Motor neuron (in vitro differentiated cells): ENCODE measurements at regions not wholly inside any gene's neighbourhood (a gene's known extent, or its start where the extent isn't known, plus 50 kb on each side); places are given as distances from the start of the nearest gene placed in this dataset.

ENCODE experiments used
- ATAC-seq, 8 experiments: fragments of 200-7000 bp; cut with Tn5 transposase; replicated peaks in 6 of 8; 2 replicates each; pipeline ENCODE4 v1.8.0; 2021; ENCODE audit warnings: mild to moderate bottlenecking in 8 of 8, moderate library complexity in 8 of 8
- H3K27ac ChIP-seq, 2 donors: fragments of 250-450 bp; sonication (Bioruptor Pico); 2 replicates each; pipeline ENCODE4 v1.9.0; 2021; ENCODE audit warnings: antibody characterized with exemption in 2 of 2, mild to moderate bottlenecking in 2 of 2, moderate library complexity in 1 of 2
- H3K4me1 ChIP-seq, 2 donors: fragments of 250-450 bp; sonication (Bioruptor Pico); replicated peaks in 1 of 2; 2 replicates each; pipeline ENCODE4 v1.6.1; 2021; ENCODE audit warnings: antibody characterized with exemption in 2 of 2, mild to moderate bottlenecking in 2 of 2, moderate library complexity in 1 of 2
- H3K4me3 ChIP-seq, 5 donors: fragments of 250-450 bp; sonication (Bioruptor Pico); 2 replicates each; pipeline ENCODE4 v1.9.0; 2021; ENCODE audit warnings: antibody characterized with exemption in 5 of 5, mild to moderate bottlenecking in 5 of 5, moderate library complexity in 4 of 5
- WGBS, 10 experiments: fragments of 450-650 bp; shearing (Covaris generic); methylation state at CpG; one replicate each; pipeline ENCODE4 v1.0.0; 2022; 5-methylcytosine and 5-hydroxymethylcytosine counted together
- in situ Hi-C, 9 experiments: fragments of 400-800 bp; cut with MboI; loops; one replicate each; pipeline ENCODE4 v1.15.0; 2021; ENCODE audit warnings: low sequenced_read_pairs in 9 of 9, low pct_unique_long_range_greater_than_20kb in 2 of 9; ENCODE audit not compliant: unreplicated experiment in 9 of 9

DNA sequence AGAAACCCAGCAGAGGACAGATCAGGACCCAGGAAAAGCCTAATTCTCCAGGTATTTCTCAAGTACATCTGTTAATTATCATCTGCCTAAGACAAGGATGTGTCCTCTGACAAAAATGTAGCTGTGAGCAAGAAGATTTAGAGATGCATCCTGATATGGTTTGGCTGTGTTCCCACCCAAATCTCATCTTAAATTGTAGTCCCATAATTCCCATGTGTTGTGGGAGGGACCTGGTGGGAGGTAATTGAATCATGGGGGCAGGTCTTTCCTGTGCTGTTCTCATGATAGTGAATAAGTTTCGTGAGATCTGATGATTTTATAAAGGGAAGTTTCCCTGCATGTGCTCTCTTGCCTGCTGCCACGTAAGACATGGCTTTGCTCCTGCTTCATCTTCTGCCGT, 381.8 kb downstream of the BUD13 start:
- Histone ChIP-seq H3K4me1 (peaks cover 11% of the 10 kb centered on the region in 2 donors), H3K4me3 (no peak overlapping the region), H3K27ac (no peak overlapping the region)
- WGBS, 10 experiments = 0 to 100% (median 89%) methylated on average over 1 to 3 of the region's 3 CpGs; no CpG with 5 or more reads in 3 of the 10 experiments
- no peak for ATAC-seq
- in situ Hi-C loops = no loop called here

DNA sequence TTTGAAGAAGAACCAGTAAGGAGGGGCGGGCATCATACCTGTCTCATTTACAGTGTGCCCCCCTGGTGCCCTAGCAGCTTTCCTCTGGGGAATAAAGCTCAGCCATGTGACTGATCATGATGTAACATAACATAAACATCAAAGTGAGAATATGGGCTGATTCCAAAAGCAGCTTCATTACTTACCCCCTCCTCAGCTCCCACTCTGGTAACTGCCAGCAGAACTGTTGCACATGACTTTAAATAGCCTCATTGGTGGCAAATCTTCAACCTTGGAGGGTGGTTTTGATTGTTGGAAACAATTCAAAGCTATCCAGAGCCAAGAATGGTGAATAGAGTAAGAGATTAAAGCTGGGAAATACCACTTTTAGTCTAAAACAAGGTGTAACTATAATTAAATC, 384.6 kb downstream of the BUD13 start:
- Histone ChIP-seq H3K27ac (peak overlapping the region in 1 of 2 donors; percentile 15), H3K4me1 (peaks cover 27 to 28% of the 10 kb centered on the region in 2 donors), H3K4me3 (no peak overlapping the region)
- 0 to 100% (median 100%) methylated on average over 1 of the region's 1 CpG; no CpG with 5 or more reads in 5 of the 10 experiments for WGBS, 10 experiments
- in situ Hi-C loops = no loop called here
- no peak for ATAC-seq

DNA sequence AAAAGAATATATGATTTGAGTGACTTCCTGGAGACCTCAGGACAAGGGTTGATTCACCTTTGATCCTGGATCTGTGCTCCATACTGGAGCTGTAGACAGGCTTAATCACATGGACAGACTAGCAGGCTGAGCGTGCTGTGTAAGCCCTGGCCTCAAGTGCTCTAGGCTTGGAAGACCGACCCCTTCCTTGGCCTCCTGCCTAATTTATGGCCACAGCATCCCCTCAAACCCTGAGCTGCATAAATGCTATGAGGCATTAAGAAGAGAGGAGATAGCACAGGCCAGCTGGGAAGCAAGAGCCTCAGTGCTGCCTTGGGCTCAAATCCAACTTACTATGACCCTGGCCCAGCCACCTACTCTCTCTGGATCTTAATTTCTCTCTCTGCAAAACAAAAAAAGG, 385.1 kb downstream of the BUD13 start:
- Histone ChIP-seq H3K4me1 (peaks cover 27 to 32% of the 10 kb centered on the region in 2 donors), H3K4me3 (no peak overlapping the region), H3K27ac (peak overlapping the region in 1 of 2 donors; percentile 15)
- no peak for ATAC-seq
- in situ Hi-C loops = no loop called here
- WGBS, 10 experiments = 52 to 100% (median 71%) methylated on average over 1 to 2 of the region's 2 CpGs; no CpG with 5 or more reads in 7 of the 10 experiments

DNA sequence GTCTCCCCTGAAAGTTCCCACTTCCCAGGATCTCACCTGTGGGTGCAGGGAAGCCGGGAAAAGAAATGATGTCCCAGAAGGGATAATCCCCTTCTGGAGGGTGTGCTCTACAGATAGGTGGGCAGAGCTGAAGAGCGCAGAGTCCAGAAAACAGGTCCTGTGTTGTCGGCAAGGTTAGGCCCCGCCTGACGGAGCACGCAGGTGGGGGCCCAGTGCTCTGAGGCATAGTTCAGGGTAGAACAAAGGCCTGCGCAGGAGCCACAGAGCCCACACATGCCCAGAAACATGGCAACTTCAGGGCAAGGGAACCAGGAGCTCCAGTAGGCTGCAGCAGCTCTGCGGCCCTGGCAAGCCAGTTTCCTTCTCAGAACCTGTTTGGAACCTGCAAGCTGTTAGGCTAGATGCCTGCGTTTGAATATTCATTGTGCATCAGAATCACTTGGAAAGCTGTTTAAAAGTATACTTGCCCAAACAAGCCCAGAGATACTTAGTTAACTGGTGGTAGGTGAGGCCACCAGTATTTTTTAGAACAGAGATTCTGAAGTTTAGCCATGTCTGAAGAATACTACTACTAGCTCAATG, 386.6 kb downstream of the BUD13 start:
- H3K27ac ChIP-seq = no peak overlapping the region
- in situ Hi-C loops = no loop called here
- H3K4me1 ChIP-seq = peaks cover 27 to 34% of the 10 kb centered on the region in 2 donors
- H3K4me3 ChIP-seq = no peak overlapping the region
- ATAC-seq = peak in 1 of 8 experiments; percentile 32
- 40 to 100% (median 90%) methylated on average over 1 to 6 of the region's 9 CpGs; no CpG with 5 or more reads in 2 of the 10 experiments for WGBS, 10 experiments

DNA sequence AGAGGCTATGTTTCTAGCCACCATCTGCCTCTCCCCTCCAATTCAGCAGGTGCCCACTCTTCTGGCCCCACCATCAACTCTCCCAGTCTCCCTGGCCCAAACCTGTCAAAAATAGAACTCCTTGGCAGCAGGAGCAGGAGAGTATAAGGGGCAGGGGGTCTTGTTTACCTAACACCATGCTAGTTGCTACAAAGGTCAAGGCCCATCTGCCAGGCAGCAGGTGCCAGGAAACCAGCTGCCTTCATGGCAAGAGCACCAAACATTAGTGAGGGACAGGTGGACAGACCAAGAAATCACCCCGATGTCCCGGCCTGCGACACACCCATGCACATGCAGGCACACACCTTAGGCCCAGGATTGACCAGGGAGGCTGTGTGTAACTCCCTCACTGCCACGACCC, 387.9 kb downstream of the BUD13 start:
- ATAC-seq = no peak
- whole genome bisulfite sequencing, 10 experiments = 40% methylated on average over 2 of the region's 4 CpGs; no CpG with 5 or more reads in 9 of the 10 experiments
- Histone ChIP-seq H3K4me3 (no peak overlapping the region), H3K4me1 (peaks cover 27 to 36% of the 10 kb centered on the region in 2 donors), H3K27ac (peak overlapping the region; percentile 78)
- in situ Hi-C loops = no loop called here

DNA sequence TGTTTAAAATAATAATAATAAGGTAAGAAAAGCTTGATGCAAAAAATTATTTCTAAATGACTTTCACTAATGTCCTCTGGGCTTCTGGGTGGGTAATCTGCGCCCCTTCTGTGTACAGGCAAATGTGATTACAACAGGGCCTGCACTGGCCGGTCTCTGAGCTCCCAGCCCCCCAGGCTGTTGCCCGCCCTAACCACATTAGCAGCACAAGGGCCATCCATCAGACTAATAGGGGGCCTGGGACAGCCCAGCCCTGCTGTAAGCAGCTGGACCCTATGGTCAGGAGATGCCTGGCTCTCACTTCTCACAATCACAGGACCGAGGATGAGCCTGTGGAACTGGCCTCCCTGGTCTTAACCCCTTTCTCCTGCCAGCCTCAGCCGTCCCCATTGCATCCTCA, 388.4 kb downstream of the BUD13 start:
- Histone ChIP-seq H3K4me3 (no peak overlapping the region), H3K27ac (peak overlapping the region; percentile 78), H3K4me1 (peaks cover 31 to 41% of the 10 kb centered on the region in 2 donors)
- 0 to 24% (median 2%) methylated on average over 1 to 4 of the region's 5 CpGs; no CpG with 5 or more reads in 6 of the 10 experiments for WGBS, 10 experiments
- in situ Hi-C loops = no loop called here
- peak in 5 of 8 experiments; percentile 99 to 100 (median 100) for ATAC-seq

DNA sequence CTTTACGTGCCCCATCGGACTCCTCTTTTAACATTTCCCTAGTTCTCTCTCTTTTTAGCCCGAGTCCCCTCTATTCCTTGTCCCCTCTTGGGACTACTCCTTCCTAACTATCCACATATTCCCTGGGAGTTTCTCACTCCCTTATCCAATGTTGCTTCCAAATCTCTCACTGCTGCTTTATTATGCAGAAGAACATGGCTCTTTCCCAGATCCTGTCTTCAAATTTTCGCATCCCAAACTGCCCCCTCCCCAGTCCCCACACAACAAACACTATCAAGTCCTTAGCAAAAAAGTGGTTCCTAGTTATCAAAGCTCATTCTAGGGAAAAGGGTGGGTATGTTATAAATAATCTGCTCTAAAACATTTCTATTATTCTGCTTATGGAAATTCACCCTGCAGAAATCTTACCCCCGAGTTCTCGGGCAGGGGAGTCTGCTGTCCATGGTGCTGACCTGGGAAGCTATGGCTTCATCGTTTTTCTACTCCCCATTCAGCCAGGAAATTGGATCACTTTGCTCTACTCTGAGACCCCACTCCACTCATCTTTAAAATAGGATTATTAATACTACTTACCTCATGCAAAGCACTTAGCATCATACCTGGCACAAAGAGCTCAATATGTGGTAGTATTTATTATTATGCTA, 393.5 kb downstream of the BUD13 start:
- Histone ChIP-seq H3K4me3 (no peak overlapping the region), H3K27ac (no peak overlapping the region), H3K4me1 (peaks cover 20 to 45% of the 10 kb centered on the region in 2 donors)
- peak in 1 of 8 experiments; percentile 25 for ATAC-seq
- in situ Hi-C loops = no loop called here
- 0 to 73% (median 24%) methylated on average over 2 to 7 of the region's 7 CpGs for WGBS, 10 experiments

GRCh38 chr11:116376547-116376946, 396.2 kb downstream of the BUD13 start:
- Histone ChIP-seq H3K4me3 (no peak overlapping the region), H3K4me1 (peaks cover 34 to 62% of the 10 kb centered on the region in 2 donors), H3K27ac (no peak overlapping the region)
- ATAC-seq = no peak
- in situ Hi-C loops = no loop called here
- 0 to 100% (median 71%) methylated on average over 1 of the region's 1 CpG; no CpG with 5 or more reads in 5 of the 10 experiments for WGBS, 10 experiments

GRCh38 chr11:116376054-116376453, 396.7 kb downstream of the BUD13 start:
- 0 to 100% (median 100%) methylated on average over 1 of the region's 1 CpG; no CpG with 5 or more reads in 5 of the 10 experiments for WGBS, 10 experiments
- in situ Hi-C loops = no loop called here
- ATAC-seq = no peak

GRCh38 chr11:116375221-116375620, 397.6 kb downstream of the BUD13 start:
- in situ Hi-C loops = no loop called here
- 0 to 100% (median 100%) methylated on average over 1 of the region's 1 CpG; no CpG with 5 or more reads in 2 of the 10 experiments for WGBS, 10 experiments
- no peak overlapping the region for H3K27ac ChIP-seq
- ATAC-seq = no peak
- peaks cover 45 to 71% of the 10 kb centered on the region in 2 donors for H3K4me1 ChIP-seq
- H3K4me3 ChIP-seq = no peak overlapping the region

More at GRCh38 chr11:116376054-116376453, 396.7 kb downstream of the BUD13 start:
- H3K4me3 ChIP-seq = no peak overlapping the region
- no peak overlapping the region for H3K27ac ChIP-seq
- peaks cover 39 to 63% of the 10 kb centered on the region in 2 donors for H3K4me1 ChIP-seq

GRCh38 chr11:116374085-116374484, 398.7 kb downstream of the BUD13 start:
- H3K27ac ChIP-seq = peak overlapping the region; percentile 43 to 86
- H3K4me3 ChIP-seq = no peak overlapping the region
- H3K4me1 ChIP-seq = peaks cover 44 to 74% of the 10 kb centered on the region in 2 donors
- in situ Hi-C loops = no loop called here
- WGBS, 10 experiments = 80 to 100% methylated on average over 1 of the region's 1 CpG; no CpG with 5 or more reads in 8 of the 10 experiments
- no peak for ATAC-seq

DNA sequence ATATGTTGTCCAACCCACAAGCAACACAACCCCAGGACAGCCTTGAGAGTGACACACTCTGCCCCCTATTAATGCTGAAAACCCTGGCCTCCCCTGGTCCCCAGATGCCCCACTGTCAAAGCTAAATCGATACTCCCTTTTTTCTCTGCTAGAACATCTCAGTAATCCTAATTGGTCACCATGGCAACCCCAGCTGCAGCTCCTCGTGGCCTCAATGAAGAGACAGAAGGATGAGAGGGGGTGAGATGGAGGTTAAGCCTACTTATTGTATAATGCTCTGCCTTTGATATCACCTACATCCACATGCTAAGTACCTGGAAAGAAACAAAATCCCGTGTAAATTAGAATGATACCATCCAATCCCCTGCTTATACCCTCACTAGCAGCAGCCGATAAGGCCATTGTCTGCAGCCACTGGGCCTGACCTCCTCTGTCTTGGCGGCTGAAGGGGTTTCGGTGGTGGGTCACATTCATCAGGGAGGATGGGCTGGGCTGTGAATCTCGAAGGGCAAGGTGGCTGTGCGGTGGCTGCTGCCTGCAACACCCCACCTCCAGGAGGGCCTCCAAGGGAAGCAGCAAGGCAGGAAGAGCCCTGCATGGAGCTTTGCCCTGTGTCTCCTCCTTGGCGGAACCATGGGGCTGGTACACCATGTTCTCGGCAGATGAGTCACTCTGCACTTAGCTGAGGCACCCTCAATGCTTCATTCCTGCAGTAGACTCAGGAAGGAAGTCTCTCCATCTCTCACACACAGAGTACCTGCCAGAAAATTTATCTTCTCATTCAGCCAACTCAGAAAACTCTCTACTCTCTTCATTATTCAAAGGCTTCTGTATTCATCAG, 399.5 kb downstream of the BUD13 start:
- in situ Hi-C loops = no loop called here
- Histone ChIP-seq H3K27ac (peak overlapping the region; percentile 86 to 89), H3K4me3 (no peak overlapping the region), H3K4me1 (peaks cover 47 to 76% of the 10 kb centered on the region in 2 donors)
- 20 to 80% (median 25%) methylated on average over 1 to 5 of the region's 10 CpGs; no CpG with 5 or more reads in 4 of the 10 experiments for WGBS, 10 experiments
- peak in 5 of 8 experiments; percentile 69 to 87 (median 75) for ATAC-seq

DNA sequence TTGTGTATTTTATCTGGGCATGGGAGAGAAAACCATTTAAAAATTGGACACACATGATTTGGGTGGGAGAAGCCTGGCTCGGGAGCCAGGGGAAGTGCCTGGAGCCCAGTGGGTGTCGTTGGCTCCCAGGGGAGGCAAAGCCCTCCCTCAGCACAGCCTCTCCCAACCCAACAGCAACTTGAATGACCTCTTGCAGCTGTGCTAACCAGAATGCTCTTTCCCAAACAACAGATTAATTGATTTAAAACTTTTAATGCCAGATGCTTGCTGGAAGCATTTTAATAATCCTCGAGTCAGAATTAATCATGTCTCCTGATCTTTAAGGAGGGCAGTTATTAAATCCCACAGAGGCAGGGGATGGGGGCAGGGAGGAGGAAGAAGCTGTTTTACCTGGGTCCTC, 401.6 kb downstream of the BUD13 start:
- no peak for ATAC-seq
- Histone ChIP-seq H3K4me1 (peaks cover 56 to 75% of the 10 kb centered on the region in 2 donors), H3K27ac (no peak overlapping the region), H3K4me3 (no peak overlapping the region)
- in situ Hi-C loops = no loop called here
- 0 to 100% (median 65%) methylated on average over 1 to 2 of the region's 3 CpGs; no CpG with 5 or more reads in 4 of the 10 experiments for WGBS, 10 experiments
